Heart right ventricle (tissue), 16 donors: ENCODE measurements at regions not wholly inside any gene's neighbourhood (a gene's known extent, or its start where the extent isn't known, plus 50 kb on each side); places are given as distances from the start of the nearest gene placed in this dataset.

ENCODE experiments used
- ATAC-seq, 8 donors: fragments of 200-7000 bp; cut with Tn5 transposase; one replicate each; pipeline ENCODE4 v1.9.1; 2020; ENCODE audit warnings: mild to moderate bottlenecking in 8 of 8, moderate library complexity in 8 of 8, moderate number of reproducible peaks in 1 of 8
- DNase-seq, 2 donors: peaks; one replicate each; pipeline ENCODE4 v3.0.0-alpha.2; 2020
- H3K27ac ChIP-seq, 10 donors: fragments of 200-600 bp; sonication (generic) in 2 of 10; one replicate each; pipeline versions ENCODE4 v1.5.0 to v1.8.0; 2020 to 2022; ENCODE audit warnings: mild to moderate bottlenecking in 3 of 10
- H3K27me3 ChIP-seq, 7 donors: fragments of 200-600 bp; one replicate each; pipeline ENCODE4 v1.8.0; 2021 to 2022; ENCODE audit warnings: mild to moderate bottlenecking in 2 of 7
- H3K36me3 ChIP-seq, 9 donors: fragments of 200-600 bp; sonication (generic) in 1 of 9; one replicate each; pipeline versions ENCODE4 v1.5.0 to v1.8.0; 2020 to 2022; ENCODE audit warnings: mild to moderate bottlenecking in 2 of 9
- H3K4me1 ChIP-seq, 9 donors: fragments of 200-600 bp; sonication (generic) in 1 of 9; one replicate each; pipeline versions ENCODE4 v1.5.0 to v1.8.0; 2020 to 2022; ENCODE audit warnings: mild to moderate bottlenecking in 4 of 9
- H3K4me3 ChIP-seq, 10 donors: fragments of 200-600 bp; sonication (generic) in 2 of 10; one replicate each; pipeline versions ENCODE4 v1.5.0 to v1.8.0; 2020 to 2022; ENCODE audit warnings: mild to moderate bottlenecking in 7 of 10, moderate library complexity in 2 of 10
- H3K9me3 ChIP-seq, 11 donors: fragments of 200-600 bp in 10 of 11; sonication (generic) in 2 of 11; one replicate each; pipeline versions ENCODE4 v1.5.0 to v1.8.0; 2013 to 2022; ENCODE audit warnings: mild to moderate bottlenecking in 2 of 11, control low read depth in 1 of 11, moderate library complexity in 1 of 11
- CTCF ChIP-seq, 9 donors: fragments of 200-600 bp; sonication (generic) in 2 of 9; IDR thresholded peaks; one replicate each; pipeline versions ENCODE4 v1.5.0 to v1.8.0; 2021 to 2022; ENCODE audit warnings: antibody characterized with exemption in 9 of 9, mild to moderate bottlenecking in 5 of 9, moderate library complexity in 1 of 9
- WGBS, 2 donors: extraction: QIAGEN DNeasy Blood & Tissue Kit; methylation state at CpG; one replicate each; pipeline ENCODE4 v1.1.7; 2013; ENCODE audit warnings: inconsistent platforms in 1 of 2; 5-methylcytosine and 5-hydroxymethylcytosine counted together
- intact Hi-C, 10 donors: fragments of 100-400 bp; cut with DNase I; formaldehyde crosslinking; loops; one replicate each; pipeline versions ENCODE4 v1.11.1 to v1.14.2; 2022
- donor health status: Arrhythmogenic right ventricular cardiomyopathy.
- donor health status: ischemic (EF 13 %, LVEDD 7.1; RV severe dilation, severe dysfunction).
- donor health status: healthy with polysubstance abuse.
- donor health status: DM: no; HTN: yes; CAD: no.
- donor health status: DM: no; HTN: no; CAD: no.
- donor health status: ischemic (EF 25% LVEDD 6.9; RV normal size, moderate dysfunction).
- donor health status: ischemic (EF 25% LVEDD 5.7; RV mildly dilated, moderate dysfunction).
- donor health status: healthy.
- donor health status: DM: yes; HTN: yes; CAD: no.
- donor health status: Ischemic cardiomyopathy.
- donor health status: ischemic (EF 35%, LVEDD 5.7; RV mildly dilated, moderate dysfunction).
- donor health status: nonischemic (EF 11% LVEDD 7.7; RV severe dilation, severe dysfunction).
- donor health status: DM: yes; HTN: yes; CAD: no.
- donor health status: PGD.
- donor health status: ischemic (EF 29% LVEDD 5.4; RV normal size, mild dysfunction).
- donor health status: nonischemic (EF 23%, LVEDD 6.1; RV moderate dilation, normal function).

GRCh38 chr12:89067421-89068187, 284.7 kb downstream of the DUSP6 start:
- H3K4me1 ChIP-seq = peaks cover 0 to 3% (median 0%) of the 10 kb centered on the region in 9 donors
- no peak overlapping the region for H3K4me3 ChIP-seq
- H3K9me3 ChIP-seq = no peaks in the 10 kb centered on the region
- intact Hi-C loops = loop anchor here in 2 of 10 donors (10.0 kb wide), 2 partner anchors 97 to 277 kb away; no protein-coding TSS in a partner anchor
- 75% methylated on average over 2 of the region's 2 CpGs for WGBS, 2 donors
- TF ChIP-seq CTCF (IDR thresholded peaks at IDR 0.05) = no peak
- DNase-seq (no peak), ATAC-seq (no peak)
- H3K27ac ChIP-seq = no peak overlapping the region
- H3K27me3 ChIP-seq = no peaks in the 10 kb centered on the region
- no peaks in the 10 kb centered on the region for H3K36me3 ChIP-seq

GRCh38 chr12:89064780-89065179, 287.5 kb downstream of the DUSP6 start:
- ATAC-seq (no peak), DNase-seq (no peak)
- 92 to 96% methylated on average over 3 of the region's 3 CpGs for WGBS, 2 donors
- no peak overlapping the region for H3K4me3 ChIP-seq
- H3K36me3 ChIP-seq = no peaks in the 10 kb centered on the region
- TF ChIP-seq CTCF (IDR thresholded peaks at IDR 0.05) = no peak
- H3K27me3 ChIP-seq = no peaks in the 10 kb centered on the region
- intact Hi-C loops = loop anchor here in 2 of 10 donors (10.0 kb wide), 2 partner anchors 100 to 280 kb away; no protein-coding TSS in a partner anchor
- no peaks in the 10 kb centered on the region for H3K9me3 ChIP-seq
- peaks cover 0 to 7% (median 3%) of the 10 kb centered on the region in 9 donors for H3K4me1 ChIP-seq
- no peak overlapping the region for H3K27ac ChIP-seq

GRCh38 chr12:89064151-89064550, 288.1 kb downstream of the DUSP6 start:
- ATAC-seq (no peak), DNase-seq (no peak)
- TF ChIP-seq CTCF (IDR thresholded peaks at IDR 0.05) = no peak
- H3K9me3 ChIP-seq = no peaks in the 10 kb centered on the region
- WGBS, 2 donors = 93 to 95% methylated on average over 6 of the region's 6 CpGs
- H3K36me3 ChIP-seq = no peaks in the 10 kb centered on the region
- peaks cover 0 to 13% (median 6%) of the 10 kb centered on the region in 9 donors for H3K4me1 ChIP-seq
- no peaks in the 10 kb centered on the region for H3K27me3 ChIP-seq
- intact Hi-C loops = loop anchor here in 2 of 10 donors (10.0 kb wide), 2 partner anchors 101 to 281 kb away; no protein-coding TSS in a partner anchor
- H3K4me3 ChIP-seq = no peak overlapping the region
- H3K27ac ChIP-seq = no peak overlapping the region

GRCh38 chr12:89062996-89063395, 289.3 kb downstream of the DUSP6 start:
- no peak for DNase-seq
- Histone ChIP-seq H3K27me3 (no peaks in the 10 kb centered on the region), H3K27ac (no peak overlapping the region), H3K36me3 (no peaks in the 10 kb centered on the region), H3K9me3 (no peaks in the 10 kb centered on the region), H3K4me3 (no peak overlapping the region), H3K4me1 (peaks cover 0 to 16% (median 6%) of the 10 kb centered on the region in 9 donors)
- 95 to 96% methylated on average over 2 of the region's 2 CpGs for WGBS, 2 donors
- no peak for TF ChIP-seq CTCF (IDR thresholded peaks at IDR 0.05)
- ATAC-seq = no peak
- intact Hi-C loops = loop anchor here in 2 of 10 donors (10.0 kb wide), 2 partner anchors 102 to 282 kb away; no protein-coding TSS in a partner anchor
